ENCODE measurements at regions not wholly inside any gene's neighbourhood (a gene's known extent, or its start where the extent isn't known, plus 50 kb on each side); places are given as distances from the start of the nearest gene placed in this dataset.

DNA sequence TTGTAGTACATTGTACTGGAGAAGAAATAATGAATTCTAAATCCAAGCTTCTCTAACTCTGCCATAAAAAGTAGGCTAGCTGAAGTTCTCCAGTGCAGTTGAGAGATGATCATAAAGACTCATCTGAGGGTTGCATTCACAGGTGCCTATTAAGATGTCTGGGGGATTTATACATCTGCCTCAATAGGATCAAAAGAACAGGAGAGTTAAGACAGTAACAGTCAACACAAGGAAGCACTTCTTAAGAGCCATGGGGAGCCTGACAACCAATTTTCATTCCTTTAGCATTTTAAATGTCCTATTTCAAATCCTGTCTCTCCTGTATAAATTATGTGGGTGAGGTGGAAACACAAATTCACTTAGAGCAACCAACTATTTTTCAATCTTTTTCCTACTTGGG is 432.4 kb upstream of the NWD2 start:
- no peaks in the 10 kb centered on the region for H3K27me3 ChIP-seq (ENCODE audit: control insufficient read depth in 2 of 2, insufficient read depth in 2 of 2, low read length in 2 of 2)
- intact Hi-C loops (cut with micrococcal nuclease) (no loop called here), dilution Hi-C loops (cut with MboI; ENCODE audit: extremely low pct_ligation_motif_present, low sequenced_read_pairs) (no loop called here)
- H3K4me1 ChIP-seq (ENCODE audit: control insufficient read depth, extremely low read depth, insufficient read depth, low read length): no peaks in the 10 kb centered on the region
- POLR2A ChIA-PET: no interaction called here
- H3K79me2 ChIP-seq (ENCODE audit: control insufficient read depth, insufficient read depth, low read length): no peaks in the 10 kb centered on the region
- H3K9me3 ChIP-seq (replicated peaks; ENCODE audit: control insufficient read depth, insufficient read depth, low read length): no peaks in the 10 kb centered on the region
- CTCF ChIA-PET: no interaction called here
- BruUV-seq (replicated peaks): no TSS peak
- DNase-seq (ENCODE audit: low read depth, low spot score) (no peak), FAIRE-seq (no peak)
- H2AFZ ChIP-seq (ENCODE audit: low read depth, low read length): no peak overlapping the region
- no peaks in the 10 kb centered on the region for H3K9me1 ChIP-seq (replicated peaks; ENCODE audit: control insufficient read depth, extremely low read depth, insufficient read depth, low read length)
- no peak for TF ChIP-seq POLR2AphosphoS5 (IDR thresholded peaks at IDR 0.05; ENCODE audit: insufficient read depth, low read depth, low read length)
- no peak for TF ChIP-seq EZH2 (IDR thresholded peaks at IDR 0.05; ENCODE audit: borderline replicate concordance, low read depth, low read length, severe bottlenecking)
- no peak for TF ChIP-seq FOS (IDR thresholded peaks at IDR 0.05; ENCODE audit: borderline replicate concordance, insufficient read depth, low read length)
- no peak for TF ChIP-seq JUN (IDR thresholded peaks at IDR 0.05; ENCODE audit: borderline replicate concordance, insufficient read depth, insufficient read length, low read depth)
- H3K4me2 ChIP-seq (ENCODE audit: insufficient read depth, low read length): no peak overlapping the region
- H3K9ac ChIP-seq (replicated peaks; ENCODE audit: extremely low read depth, insufficient read depth, low read length): no peak overlapping the region
- H4K20me1 ChIP-seq (replicated peaks; ENCODE audit: control insufficient read depth, extremely low read depth, insufficient read depth, low read length): no peaks in the 10 kb centered on the region
- no peak overlapping the region for H3K27ac ChIP-seq (ENCODE audit: insufficient read depth, low read depth, low read length)
- no peaks in the 10 kb centered on the region for H3K36me3 ChIP-seq (ENCODE audit: control insufficient read depth in 2 of 2, extremely low read depth in 1 of 2, insufficient read depth in 2 of 2, low read length in 2 of 2)
- no peak overlapping the region for H3K4me3 ChIP-seq (replicated peaks in 1 of 3; ENCODE audit: insufficient read depth in 1 of 3, low read depth in 1 of 3, low read length in 3 of 3)

DNA sequence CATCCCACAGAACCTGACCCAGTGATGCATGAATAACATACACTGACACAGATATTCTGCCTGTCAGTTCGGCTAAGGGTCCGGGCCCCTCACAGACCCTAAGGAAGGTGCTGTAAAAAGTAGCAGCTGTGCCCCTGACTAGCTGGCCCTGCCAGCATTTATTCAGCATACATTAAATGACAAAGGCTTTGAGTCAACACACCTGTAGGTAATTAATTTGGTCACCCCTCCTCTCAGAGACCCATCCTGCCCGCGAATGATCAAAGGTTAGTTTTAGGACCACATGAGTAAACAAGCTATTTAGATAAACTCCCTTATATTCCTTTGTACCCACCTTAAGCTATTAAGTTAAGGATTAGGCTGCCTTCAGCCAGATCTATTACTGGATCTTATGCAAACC is 429.0 kb upstream of the NWD2 start:
- dilution Hi-C loops (cut with MboI; ENCODE audit: extremely low pct_ligation_motif_present, low sequenced_read_pairs): no loop called here
- CTCF ChIA-PET: no interaction called here

More for the DNA sequence above, 429.0 kb upstream of the NWD2 start:
- no peak for FAIRE-seq
- Histone ChIP-seq H2AFZ (ENCODE audit: low read depth, low read length) (no peak overlapping the region), H3K36me3 (ENCODE audit: control insufficient read depth in 2 of 2, extremely low read depth in 1 of 2, insufficient read depth in 2 of 2, low read length in 2 of 2) (no peaks in the 10 kb centered on the region), H3K9me3 (replicated peaks; ENCODE audit: control insufficient read depth, insufficient read depth, low read length) (no peaks in the 10 kb centered on the region), H3K9ac (replicated peaks; ENCODE audit: extremely low read depth, insufficient read depth, low read length) (no peak overlapping the region), H3K27ac (ENCODE audit: insufficient read depth, low read depth, low read length) (no peak overlapping the region), H3K79me2 (ENCODE audit: control insufficient read depth, insufficient read depth, low read length) (no peaks in the 10 kb centered on the region), H3K27me3 (ENCODE audit: control insufficient read depth in 2 of 2, insufficient read depth in 2 of 2, low read length in 2 of 2) (no peaks in the 10 kb centered on the region), H3K4me2 (ENCODE audit: insufficient read depth, low read length) (no peak overlapping the region), H4K20me1 (replicated peaks; ENCODE audit: control insufficient read depth, extremely low read depth, insufficient read depth, low read length) (no peaks in the 10 kb centered on the region), H3K9me1 (replicated peaks; ENCODE audit: control insufficient read depth, extremely low read depth, insufficient read depth, low read length) (no peaks in the 10 kb centered on the region), H3K4me1 (ENCODE audit: control insufficient read depth, extremely low read depth, insufficient read depth, low read length) (no peaks in the 10 kb centered on the region), H3K4me3 (replicated peaks in 1 of 3; ENCODE audit: insufficient read depth in 1 of 3, low read depth in 1 of 3, low read length in 3 of 3) (no peak overlapping the region)
- POLR2A ChIA-PET: no interaction called here
- TF ChIP-seq MYC (IDR thresholded peaks at IDR 0.05; ENCODE audit: low read depth, low read length): no peak
- TF ChIP-seq, protein P1, sequence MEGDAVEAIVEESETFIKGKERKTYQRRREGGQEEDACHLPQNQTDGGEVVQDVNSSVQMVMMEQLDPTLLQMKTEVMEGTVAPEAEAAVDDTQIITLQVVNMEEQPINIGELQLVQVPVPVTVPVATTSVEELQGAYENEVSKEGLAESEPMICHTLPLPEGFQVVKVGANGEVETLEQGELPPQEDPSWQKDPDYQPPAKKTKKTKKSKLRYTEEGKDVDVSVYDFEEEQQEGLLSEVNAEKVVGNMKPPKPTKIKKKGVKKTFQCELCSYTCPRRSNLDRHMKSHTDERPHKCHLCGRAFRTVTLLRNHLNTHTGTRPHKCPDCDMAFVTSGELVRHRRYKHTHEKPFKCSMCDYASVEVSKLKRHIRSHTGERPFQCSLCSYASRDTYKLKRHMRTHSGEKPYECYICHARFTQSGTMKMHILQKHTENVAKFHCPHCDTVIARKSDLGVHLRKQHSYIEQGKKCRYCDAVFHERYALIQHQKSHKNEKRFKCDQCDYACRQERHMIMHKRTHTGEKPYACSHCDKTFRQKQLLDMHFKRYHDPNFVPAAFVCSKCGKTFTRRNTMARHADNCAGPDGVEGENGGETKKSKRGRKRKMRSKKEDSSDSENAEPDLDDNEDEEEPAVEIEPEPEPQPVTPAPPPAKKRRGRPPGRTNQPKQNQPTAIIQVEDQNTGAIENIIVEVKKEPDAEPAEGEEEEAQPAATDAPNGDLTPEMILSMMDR (IDR thresholded peaks at IDR 0.05; ENCODE audit: extremely low read depth in 1 of 2, insufficient read depth in 1 of 2, low read depth in 1 of 2, low read length in 2 of 2): no peak
- no peak for DNase-seq (ENCODE audit: low read depth, low spot score)
- no TSS peak for BruUV-seq (replicated peaks)
- intact Hi-C loops (cut with micrococcal nuclease): no loop called here
